Hepatocyte (in vitro differentiated cells): ENCODE measurements at regions not wholly inside any gene's neighbourhood (a gene's known extent, or its start where the extent isn't known, plus 50 kb on each side); places are given as distances from the start of the nearest gene placed in this dataset.

Experiments used
- DNase-seq: peaks from one replicate; pipeline ENCODE4 v3.0.0-alpha.2; 2016; ENCODE audit warnings: low spot score
- H2AFZ ChIP-seq: fragments of 200-600 bp; sonication (generic); 2 replicates; pipeline ENCODE4 v1.6.0; 2016; ENCODE audit warnings: antibody characterized with exemption, mild to moderate bottlenecking
- H3K27ac ChIP-seq: fragments of 200-600 bp; sonication (generic); 2 replicates; pipeline ENCODE4 v1.5.1; 2016; ENCODE audit warnings: mild to moderate bottlenecking
- H3K27me3 ChIP-seq: fragments of 200-600 bp; sonication (generic); 2 replicates; pipeline ENCODE4 v1.6.1; 2016
- H3K36me3 ChIP-seq: fragments of 200-600 bp; sonication (generic); replicated peaks from 2 replicates; pipeline ENCODE4 v1.5.1; 2016; ENCODE audit warnings: low read depth; ENCODE audit not compliant: insufficient read depth
- H3K4me1 ChIP-seq: fragments of 200-600 bp; sonication (generic); 2 replicates; pipeline ENCODE4 v1.5.1; 2016; ENCODE audit warnings: mild to moderate bottlenecking, moderate library complexity; ENCODE audit not compliant: insufficient read depth
- H3K4me2 ChIP-seq: fragments of 200-600 bp; sonication (generic); 2 replicates; pipeline ENCODE4 v1.6.0; 2016
- H3K4me3 ChIP-seq: fragments of 200-600 bp; sonication (generic); 2 replicates; pipeline ENCODE4 v1.5.1; 2016; ENCODE audit warnings: mild to moderate bottlenecking
- H3K79me2 ChIP-seq: fragments of 200-600 bp; sonication (generic); 2 replicates; pipeline ENCODE4 v1.6.0; 2017; ENCODE audit warnings: mild to moderate bottlenecking
- H3K9me2 ChIP-seq: fragments of 200-600 bp; sonication (generic); replicated peaks from 2 replicates; pipeline ENCODE4 v1.6.0; 2017; ENCODE audit warnings: mild to moderate bottlenecking; ENCODE audit not compliant: insufficient read depth
- H3K9me3 ChIP-seq: fragments of 200-600 bp; sonication (generic); 2 replicates; pipeline ENCODE4 v1.5.1; 2016; ENCODE audit warnings: low read depth, mild to moderate bottlenecking
- H4K20me1 ChIP-seq: fragments of 200-600 bp; sonication (generic); 2 replicates; pipeline ENCODE4 v1.6.0; 2016; ENCODE audit warnings: mild to moderate bottlenecking; ENCODE audit not compliant: insufficient read depth, poor library complexity, severe bottlenecking
- CTCF ChIP-seq: fragments of 200-600 bp; sonication (generic); IDR thresholded peaks from 2 replicates; pipeline ENCODE4 v1.5.1; 2016; ENCODE audit warnings: antibody characterized with exemption, mild to moderate bottlenecking; ENCODE audit not compliant: poor library complexity
- EZH2 ChIP-seq: fragments of 200-600 bp; sonication (generic); IDR thresholded peaks from 2 replicates; pipeline ENCODE4 v1.6.1; 2016; ENCODE audit warnings: antibody characterized with exemption, mild to moderate bottlenecking, borderline replicate concordance
- EZH2phosphoT487 ChIP-seq: fragments of 200-600 bp; sonication (generic); IDR thresholded peaks from one replicate; pipeline ENCODE4 v1.6.1; 2018; ENCODE audit warnings: antibody characterized with exemption, mild to moderate bottlenecking, low read depth, moderate library complexity; ENCODE audit not compliant: unreplicated experiment, severe bottlenecking
- WGBS: methylation state at CpG from one replicate; pipeline ENCODE4 v1.1.6; 2016; ENCODE audit warnings: low lambda C conversion rate; ENCODE audit errors: missing lambda C conversion rate; 5-methylcytosine and 5-hydroxymethylcytosine counted together

DNA sequence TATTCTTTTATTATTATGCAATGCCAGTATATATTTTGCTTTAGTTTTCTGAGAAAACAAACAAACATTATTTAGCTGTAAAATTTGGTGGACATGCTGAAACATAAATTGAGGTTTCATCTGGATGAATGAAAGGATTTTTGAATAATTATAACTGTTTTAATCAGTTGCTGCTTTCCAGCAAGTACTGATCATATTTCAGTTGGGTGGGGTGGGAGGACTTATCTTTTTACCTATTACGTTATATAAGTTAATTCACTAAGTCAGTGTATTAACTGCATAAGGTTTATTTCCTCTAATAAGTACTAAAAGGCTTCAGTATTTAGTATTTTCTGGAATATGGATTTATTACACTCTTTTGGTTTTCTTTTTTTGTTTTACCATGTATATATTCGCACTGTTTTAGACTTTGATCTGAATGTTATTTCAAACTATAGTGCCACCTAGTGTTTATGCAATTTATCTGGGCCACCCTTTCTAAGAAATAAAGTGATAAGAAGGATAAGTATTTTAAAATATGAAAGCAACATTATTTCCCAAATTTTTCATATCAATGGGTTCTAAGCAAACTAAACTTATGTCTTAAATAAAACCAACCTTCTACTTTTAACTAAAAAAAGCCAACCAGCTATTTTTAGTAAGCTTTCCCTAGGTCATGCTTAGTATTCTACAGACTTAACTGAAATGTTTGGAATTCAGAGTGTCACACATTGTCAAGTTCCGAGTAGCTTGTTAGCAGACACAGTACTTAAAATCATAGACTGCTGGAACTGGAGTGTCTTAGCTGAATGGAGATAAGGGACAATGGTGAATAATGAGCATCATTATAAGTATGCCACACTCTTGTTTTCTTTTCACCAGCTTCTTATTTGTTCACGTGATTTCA, 105.4 kb upstream of the MCHR2 start:
- Histone ChIP-seq H3K4me1 (no peaks in the 10 kb centered on the region), H3K9me2 (no peaks in the 10 kb centered on the region), H2AFZ (no peak overlapping the region), H3K27me3 (no peaks in the 10 kb centered on the region), H4K20me1 (no peaks in the 10 kb centered on the region), H3K4me3 (no peak overlapping the region), H3K27ac (no peak overlapping the region), H3K9me3 (no peaks in the 10 kb centered on the region), H3K36me3 (no peaks in the 10 kb centered on the region), H3K4me2 (no peak overlapping the region), H3K79me2 (no peaks in the 10 kb centered on the region)
- WGBS: 54% methylated on average over 4 of the region's 4 CpGs
- peak; percentile 39 for DNase-seq
- TF ChIP-seq EZH2phosphoT487: no peak
- peak; percentile 64 for TF ChIP-seq CTCF

- Histone ChIP-seq H3K9me3 (no peaks in the 10 kb centered on the region), H3K27me3 (no peaks in the 10 kb centered on the region), H3K79me2 (no peaks in the 10 kb centered on the region), H3K36me3 (no peaks in the 10 kb centered on the region), H3K4me2 (no peak overlapping the region), H2AFZ (no peak overlapping the region), H3K4me3 (no peak overlapping the region), H3K9me2 (no peaks in the 10 kb centered on the region), H3K4me1 (no peaks in the 10 kb centered on the region), H4K20me1 (no peaks in the 10 kb centered on the region), H3K27ac (no peak overlapping the region)
- no peak for DNase-seq
- TF ChIP-seq EZH2phosphoT487: no peak
- TF ChIP-seq EZH2: no peak
- no peak for TF ChIP-seq CTCF
Observed at GRCh38 chr6:100096936-100097335, 102.9 kb upstream of the MCHR2 start.

DNA sequence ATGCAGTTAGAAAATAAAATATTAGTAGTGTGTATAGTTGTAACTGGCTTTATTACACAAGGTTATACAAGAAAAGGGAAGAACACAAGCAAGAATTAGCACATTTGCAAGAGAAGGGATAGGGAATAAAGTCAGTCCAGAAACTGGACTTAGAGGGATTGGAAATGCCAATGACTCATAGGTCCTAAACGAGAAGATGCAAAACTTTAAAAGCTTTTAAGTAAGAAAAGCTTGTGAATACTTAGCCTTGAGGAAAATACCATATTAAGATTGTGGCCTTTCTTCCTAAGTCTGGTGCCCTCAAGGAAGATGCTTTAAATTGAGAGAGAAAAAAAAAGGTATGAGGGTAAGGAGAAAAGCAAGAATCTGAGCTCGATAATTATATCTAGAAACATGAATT, 102.3 kb upstream of the MCHR2 start:
- H3K4me2 ChIP-seq: no peak overlapping the region
- no peaks in the 10 kb centered on the region for H4K20me1 ChIP-seq
- no peak for TF ChIP-seq EZH2
- TF ChIP-seq CTCF: no peak
- TF ChIP-seq EZH2phosphoT487: no peak
- no peak overlapping the region for H2AFZ ChIP-seq
- no peak for DNase-seq
- H3K4me1 ChIP-seq: no peaks in the 10 kb centered on the region
- no peak overlapping the region for H3K27ac ChIP-seq
- no peaks in the 10 kb centered on the region for H3K36me3 ChIP-seq
- no peaks in the 10 kb centered on the region for H3K9me3 ChIP-seq
- no peak overlapping the region for H3K4me3 ChIP-seq
- no peaks in the 10 kb centered on the region for H3K79me2 ChIP-seq
- 59% methylated on average over 2 of the region's 2 CpGs for WGBS
- no peaks in the 10 kb centered on the region for H3K9me2 ChIP-seq
- H3K27me3 ChIP-seq: no peaks in the 10 kb centered on the region
